GM12874 (cell line): ENCODE measurements at regions not wholly inside any gene's neighbourhood (a gene's known extent, or its start where the extent isn't known, plus 50 kb on each side); places are given as distances from the start of the nearest gene placed in this dataset.

Experiments used
- CTCF ChIP-seq: IDR thresholded peaks from 2 replicates; pipeline ENCODE4 v1.5.1; 2011; ENCODE audit warnings: low read depth, mild to moderate bottlenecking, control low read depth, low read length, moderate library complexity; ENCODE audit not compliant: insufficient read depth

- no peak for TF ChIP-seq CTCF
Measured at GRCh38 chr2:11068856-11069526, 86.3 kb upstream of the SLC66A3 start.

- TF ChIP-seq CTCF: no peak
Measured at GRCh38 chr2:11069566-11070185, 85.6 kb upstream of the SLC66A3 start.

- TF ChIP-seq CTCF: no peak
Measured at GRCh38 chr2:11071211-11071610, 84.1 kb upstream of the SLC66A3 start.

- no peak for TF ChIP-seq CTCF
Measured at GRCh38 chr2:11071939-11072338, 83.3 kb upstream of the SLC66A3 start.

GRCh38 chr2:11072550-11072949 lies 82.7 kb upstream of the SLC66A3 start:
- TF ChIP-seq CTCF: no peak

GRCh38 chr2:11073251-11073650 lies 82.0 kb upstream of the SLC66A3 start:
- peak; percentile 62 for TF ChIP-seq CTCF

GRCh38 chr2:11073776-11074175 lies 81.5 kb upstream of the SLC66A3 start:
- no peak for TF ChIP-seq CTCF
